CD4-positive, alpha-beta T cell treated with Interleukin-4 for 4 hours (primary cell): ENCODE measurements at regions not wholly inside any gene's neighbourhood (a gene's known extent, or its start where the extent isn't known, plus 50 kb on each side); places are given as distances from the start of the nearest gene placed in this dataset.
A peak's percentile ranks its signal among the peaks of the same experiment; 100 is the strongest.

Experiments
- DNase-seq: peaks from one replicate; pipeline ENCODE4 v3.0.0-alpha.2; 2020

- DNase-seq = no peak
Measured at GRCh38 chrX:40157228-40158035, 59.7 kb upstream of the BCOR start.

- no peak for DNase-seq
Measured at GRCh38 chrX:40156470-40157227, 58.9 kb upstream of the BCOR start.

GRCh38 chrX:40155589-40156469 lies 58.1 kb upstream of the BCOR start:
- DNase-seq = no peak

GRCh38 chrX:40154853-40155588 lies 57.3 kb upstream of the BCOR start:
- no peak for DNase-seq

GRCh38 chrX:40154250-40154852 lies 56.6 kb upstream of the BCOR start:
- no peak for DNase-seq

- peak; percentile 48 for DNase-seq
Measured at GRCh38 chrX:40153345-40154249, 55.8 kb upstream of the BCOR start.

- DNase-seq = no peak
Measured at GRCh38 chrX:40152741-40153344, 55.1 kb upstream of the BCOR start.

- no peak for DNase-seq
Measured at GRCh38 chrX:40152173-40152711, 54.5 kb upstream of the BCOR start.

- no peak for DNase-seq
Measured at GRCh38 chrX:40151211-40152172, 53.7 kb upstream of the BCOR start.

GRCh38 chrX:40150503-40150902 lies 52.7 kb upstream of the BCOR start:
- no peak for DNase-seq

GRCh38 chrX:40149286-40150175 lies 51.8 kb upstream of the BCOR start:
- DNase-seq = no peak

- no peak for DNase-seq
Measured at GRCh38 chrX:40148385-40149285, 50.9 kb upstream of the BCOR start.

GRCh38 chrX:40147971-40148370 lies 50.2 kb upstream of the BCOR start:
- no peak for DNase-seq
